IMR-90 (cell line): ENCODE measurements at regions not wholly inside any gene's neighbourhood (a gene's known extent, or its start where the extent isn't known, plus 50 kb on each side); places are given as distances from the start of the nearest gene placed in this dataset.

Experiments used
- ATAC-seq: fragments of 200-7000 bp; cut with Tn5 transposase; 2 replicates; pipeline ENCODE4 v1.9.1; 2020; ENCODE audit warnings: low read depth, mild to moderate bottlenecking, moderate library complexity
- BruUV-seq: library from RNA; stranded (reverse); fragments of 400-500 nt; replicated peaks from 2 replicates; lab custom pipeline; 2021; lab: Mats Ljungman, UMichigan
- CTCF ChIA-PET: fragments of 300-600 bp; formaldehyde crosslinking; extraction: SDS; loops from one replicate; lab custom pipeline; 2021; ENCODE audit warnings: antibody characterized with exemption; lab: Yijun Ruan, JAX
- POLR2A ChIA-PET: fragments of 300-600 bp; sonication (Branson Sonifier 250); formaldehyde crosslinking; loops from one replicate; lab custom pipeline; 2022; ENCODE audit warnings: antibody characterized with exemption; ENCODE audit not compliant: unreplicated experiment; lab: Charles Lee
- DNase-seq: peaks from one replicate; pipeline ENCODE4 v3.0.0; 2013
- H2AFZ ChIP-seq: replicated peaks from 2 replicates; pipeline ENCODE3; 2013; ENCODE audit warnings: low read length, mild to moderate bottlenecking; ENCODE audit not compliant: poor library complexity
- H2AK5ac ChIP-seq: 2 replicates; pipeline ENCODE4 v1.6.1; 2013; ENCODE audit warnings: low read depth, low read length, inconsistent platforms
- H2AK9ac ChIP-seq: replicated peaks from 2 replicates; pipeline ENCODE3; 2013; ENCODE audit warnings: mild to moderate bottlenecking, low read depth, low read length, moderate library complexity; ENCODE audit not compliant: poor library complexity
- H2BK120ac ChIP-seq: 2 replicates; pipeline ENCODE4 v1.6.1; 2013; ENCODE audit warnings: low read depth, low read length, inconsistent platforms
- H2BK15ac ChIP-seq: 3 replicates; pipeline ENCODE4 v1.6.1; 2013; ENCODE audit warnings: low read depth, low read length, inconsistent platforms
- H2BK20ac ChIP-seq: 2 replicates; pipeline ENCODE4 v1.6.1; 2013; ENCODE audit warnings: low read depth, mild to moderate bottlenecking, inconsistent platforms, low read length, moderate library complexity
- H2BK5ac ChIP-seq: 2 replicates; pipeline ENCODE4 v1.6.1; 2013; ENCODE audit warnings: mild to moderate bottlenecking, low read depth, low read length, inconsistent platforms; ENCODE audit not compliant: poor library complexity, severe bottlenecking
- H3K14ac ChIP-seq: replicated peaks from 2 replicates; pipeline ENCODE4 v1.6.1; 2013; ENCODE audit warnings: low read depth, low read length, inconsistent platforms
- H3K18ac ChIP-seq: 2 replicates; pipeline ENCODE4 v1.6.1; 2013; ENCODE audit warnings: low read depth, low read length, control low read depth
- H3K23ac ChIP-seq: 2 replicates; pipeline ENCODE4 v1.6.1; 2013; ENCODE audit warnings: low read depth, low read length, inconsistent platforms
- H3K27ac ChIP-seq: 2 replicates; pipeline ENCODE4 v1.5.1; 2013; ENCODE audit warnings: mild to moderate bottlenecking, control low read depth, low read length; ENCODE audit not compliant: insufficient read depth
- H3K27me3 ChIP-seq: 2 replicates; pipeline ENCODE4 v1.6.1; 2013; ENCODE audit warnings: low read length; ENCODE audit not compliant: control insufficient read depth, insufficient read depth
- H3K36me3 ChIP-seq: 2 replicates; pipeline ENCODE4 v1.6.1; 2013; ENCODE audit warnings: low read length, mixed read lengths; ENCODE audit not compliant: control insufficient read depth, insufficient read depth
- H3K4ac ChIP-seq: 2 replicates; pipeline ENCODE4 v1.6.1; 2013; ENCODE audit warnings: low read depth, low read length, inconsistent platforms
- H3K4me1 ChIP-seq: 2 replicates; pipeline ENCODE4 v1.6.1; 2013; ENCODE audit warnings: low read length, mixed read lengths; ENCODE audit not compliant: control insufficient read depth, insufficient read depth
- H3K4me2 ChIP-seq: 2 replicates; pipeline ENCODE4 v1.6.1; 2013; ENCODE audit warnings: low read depth, mild to moderate bottlenecking, control low read depth, low read length, moderate library complexity
- H3K4me3 ChIP-seq: 2 replicates; pipeline ENCODE4 v1.5.1; 2013; ENCODE audit warnings: low read depth, mild to moderate bottlenecking, control low read depth, low read length, moderate library complexity; ENCODE audit not compliant: insufficient read depth
- H3K56ac ChIP-seq: 2 replicates; pipeline ENCODE4 v1.6.1; 2013; ENCODE audit warnings: low read length, inconsistent platforms; ENCODE audit not compliant: insufficient read depth; ENCODE audit errors: extremely low read depth
- H3K79me1 ChIP-seq, 2 experiments: 2 replicates each; pipeline ENCODE4 v1.6.1; 2013; ENCODE audit warnings: low read length in 2 of 2, inconsistent platforms in 1 of 2, low read depth in 1 of 2
- H3K9ac ChIP-seq: 2 replicates; pipeline ENCODE4 v1.6.1; 2013; ENCODE audit warnings: low read depth, low read length, control low read depth
- H3K9me1 ChIP-seq: 2 replicates; pipeline ENCODE4 v1.6.1; 2013; ENCODE audit warnings: low read length, inconsistent platforms; ENCODE audit not compliant: insufficient read depth
- H3K9me3 ChIP-seq: 2 replicates; pipeline ENCODE4 v1.6.1; 2013; ENCODE audit warnings: low read length; ENCODE audit not compliant: control insufficient read depth, insufficient read depth
- H4K20me1 ChIP-seq: 2 replicates; pipeline ENCODE4 v1.6.1; 2013; ENCODE audit warnings: low read length, inconsistent platforms; ENCODE audit not compliant: insufficient read depth
- H4K5ac ChIP-seq: 2 replicates; pipeline ENCODE4 v1.6.1; 2013; ENCODE audit warnings: mild to moderate bottlenecking, low read depth, low read length, control low read depth
- H4K8ac ChIP-seq, 2 experiments: 2 replicates each; pipeline ENCODE4 v1.6.1; 2013; ENCODE audit warnings: low read depth in 2 of 2, low read length in 2 of 2, control low read depth in 1 of 2, inconsistent platforms in 1 of 2
- H4K91ac ChIP-seq: 2 replicates; pipeline ENCODE4 v1.6.1; 2013; ENCODE audit warnings: low read depth, low read length, inconsistent platforms; ENCODE audit not compliant: insufficient read depth
- BHLHE40 ChIP-seq: fragments of 150-350 bp; IDR thresholded peaks from 2 replicates; pipeline ENCODE4 v1.6.1; 2016; ENCODE audit warnings: mild to moderate bottlenecking, low read depth, low read length
- CEBPB ChIP-seq: IDR thresholded peaks from 2 replicates; pipeline ENCODE4 v1.6.1; 2012; ENCODE audit warnings: low read depth, low read length, improper control_type of control experiment
- CHD1 ChIP-seq: IDR thresholded peaks from 2 replicates; pipeline ENCODE4 v1.6.1; 2012; ENCODE audit warnings: low read depth, low read length, improper control_type of control experiment
- CTCF ChIP-seq: conservative IDR thresholded peaks from 2 replicates; pipeline ENCODE4 v1.5.1; 2012; ENCODE audit warnings: mild to moderate bottlenecking, low read depth, low read length, improper control_type of control experiment
- ELK1 ChIP-seq: fragments of 150-350 bp; IDR thresholded peaks from 2 replicates; pipeline ENCODE4 v1.6.1; 2016; ENCODE audit warnings: low read depth, mild to moderate bottlenecking, low read length, moderate library complexity, borderline replicate concordance
- FOS ChIP-seq: fragments of 150-350 bp; IDR thresholded peaks from 2 replicates; pipeline ENCODE4 v1.6.1; 2016; ENCODE audit warnings: low read depth, low read length
- MAFK ChIP-seq: IDR thresholded peaks from 2 replicates; pipeline ENCODE4 v1.6.1; 2012; ENCODE audit warnings: low read depth, low read length, improper control_type of control experiment
- MAZ ChIP-seq: IDR thresholded peaks from 2 replicates; pipeline ENCODE4 v1.6.1; 2012; ENCODE audit warnings: low read depth, mild to moderate bottlenecking, low read length, improper control_type of control experiment, moderate library complexity, borderline replicate concordance
- MXI1 ChIP-seq: IDR thresholded peaks from 2 replicates; pipeline ENCODE4 v1.6.1; 2012; ENCODE audit warnings: low read depth, mild to moderate bottlenecking, low read length, moderate library complexity, borderline replicate concordance
- NFE2L2 ChIP-seq: fragments of 150-350 bp; IDR thresholded peaks from 2 replicates; pipeline ENCODE4 v1.6.1; 2016; ENCODE audit warnings: low read depth, mild to moderate bottlenecking, low read length
- POLR2A ChIP-seq: IDR thresholded peaks from 2 replicates; pipeline ENCODE4 v1.6.1; 2012; ENCODE audit warnings: mild to moderate bottlenecking, low read depth, low read length
- RAD21 ChIP-seq: IDR thresholded peaks from 2 replicates; pipeline ENCODE4 v1.6.1; 2012; ENCODE audit warnings: low read length, improper control_type of control experiment
- RCOR1 ChIP-seq: IDR thresholded peaks from 2 replicates; pipeline ENCODE4 v1.6.1; 2012; ENCODE audit warnings: mild to moderate bottlenecking, low read length, improper control_type of control experiment; ENCODE audit not compliant: insufficient replicate concordance
- RFX5 ChIP-seq: IDR thresholded peaks from 2 replicates; pipeline ENCODE4 v1.8.0; 2012; ENCODE audit warnings: low read depth, mild to moderate bottlenecking, low read length, moderate library complexity
- SMC3 ChIP-seq: fragments of 150-350 bp; IDR thresholded peaks from 2 replicates; pipeline ENCODE4 v1.6.1; 2016; ENCODE audit warnings: low read depth, mild to moderate bottlenecking, antibody characterized with exemption, low read length, moderate library complexity
- USF2 ChIP-seq: fragments of 150-350 bp; IDR thresholded peaks from 2 replicates; pipeline ENCODE4 v1.6.1; 2017; ENCODE audit warnings: mild to moderate bottlenecking, antibody characterized with exemption, low read length, low read depth
- WGBS, 2 experiments: methylation state at CpG; one replicate each; pipeline versions ENCODE4 v1.1.5 to v1.1.7; 2013; ENCODE audit warnings: missing lambda C conversion rate in 2 of 2; ENCODE audit not compliant: insufficient read length in 1 of 2; ENCODE audit errors: extremely low coverage in 2 of 2; 5-methylcytosine and 5-hydroxymethylcytosine counted together
- dilution Hi-C: fragments of 300-500 bp; cut with HindIII; formaldehyde crosslinking; loops from one replicate; pipeline ENCODE4 v1.14.3; 2018; ENCODE audit warnings: low sequenced_read_pairs; ENCODE audit not compliant: unreplicated experiment
- in situ Hi-C: fragments of 300-500 bp; cut with MboI; formaldehyde crosslinking; loops from 3 replicates; pipeline ENCODE4 v1.14.3; 2019; ENCODE audit warnings: low sequenced_read_pairs, inconsistent platforms, mixed read lengths
- intact Hi-C: fragments of 100-400 bp; cut with micrococcal nuclease; formaldehyde crosslinking; loops from 2 replicates; pipeline ENCODE4 v1.10.0; 2022

- CTCF ChIA-PET = interaction anchor here (0.7 kb wide), 1 partner anchor 235 kb away, joined by 3 read pairs; no protein-coding TSS in a partner anchor
Measured at GRCh38 chr2:6506361-6506794, 359.3 kb downstream of the CMPK2 start.

More at GRCh38 chr2:6506361-6506794, 359.3 kb downstream of the CMPK2 start:
- Histone ChIP-seq H3K56ac (no peak overlapping the region), H3K4me2 (no peak overlapping the region), H3K79me1 (no peaks in the 10 kb centered on the region), H3K9ac (no peak overlapping the region), H2BK15ac (no peak overlapping the region), H4K5ac (no peak overlapping the region), H3K27me3 (peaks cover 7% of the 10 kb centered on the region), H4K8ac (no peak overlapping the region), H2BK20ac (no peak overlapping the region), H3K4me3 (no peak overlapping the region), H3K27ac (no peak overlapping the region), H2AFZ (no peak overlapping the region), H3K18ac (no peak overlapping the region), H2BK5ac (no peak overlapping the region), H3K9me3 (no peaks in the 10 kb centered on the region), H3K4ac (no peak overlapping the region), H2AK5ac (no peak overlapping the region), H3K23ac (no peak overlapping the region), H3K4me1 (no peaks in the 10 kb centered on the region; the same call in 1 of the 2 replicates), H2AK9ac (no peak overlapping the region), H4K91ac (no peak overlapping the region), H3K36me3 (no peaks in the 10 kb centered on the region), H4K20me1 (no peaks in the 10 kb centered on the region), H3K9me1 (peaks cover 3% of the 10 kb centered on the region; the same call in 1 of the 2 replicates), H2BK120ac (no peak overlapping the region), H3K14ac (no peak overlapping the region)
- WGBS, 2 experiments = 64% methylated on average over 3 of the region's 6 CpGs; no CpG with 5 or more reads in 1 of the 2 experiments
- DNase-seq (peak; percentile 43), ATAC-seq (peak; percentile 49; the same call in 1 of the 2 replicates)
- intact Hi-C loops (no loop called here), dilution Hi-C loops (no loop called here), in situ Hi-C loops (no loop called here)
- POLR2A ChIA-PET = no interaction called here
- no TSS peak for BruUV-seq
- no peak for TF ChIP-seq USF2
- no peak for TF ChIP-seq RCOR1
- no peak for TF ChIP-seq RAD21
- TF ChIP-seq BHLHE40 = no peak
- TF ChIP-seq CTCF = no peak
- no peak for TF ChIP-seq POLR2A
- no peak for TF ChIP-seq CEBPB
- TF ChIP-seq CHD1 = no peak
- TF ChIP-seq RFX5 = no peak
- no peak for TF ChIP-seq MXI1
- no peak for TF ChIP-seq NFE2L2
- TF ChIP-seq SMC3 = no peak
- no peak for TF ChIP-seq ELK1
- TF ChIP-seq MAFK = no peak
- TF ChIP-seq MAZ = no peak
- TF ChIP-seq FOS = no peak
